Mucosa of descending colon (tissue), 3 donors: ENCODE measurements at regions not wholly inside any gene's neighbourhood (a gene's known extent, or its start where the extent isn't known, plus 50 kb on each side); places are given as distances from the start of the nearest gene placed in this dataset.

Source experiments
- ATAC-seq: fragments of 200-7000 bp; cut with Tn5 transposase; one replicate; pipeline ENCODE4 v1.9.1; 2020; ENCODE audit warnings: mild to moderate bottlenecking, moderate library complexity
- DNase-seq, 3 donors: peaks; one replicate each; pipeline ENCODE4 v3.0.0-alpha.2; 2020
- H3K36me3 ChIP-seq: fragments of 200-600 bp; one replicate; pipeline ENCODE4 v1.8.0; 2021; ENCODE audit warnings: low read depth, mild to moderate bottlenecking
- H3K4me1 ChIP-seq: fragments of 200-600 bp; one replicate; pipeline ENCODE4 v1.8.0; 2021; ENCODE audit warnings: low read depth, mild to moderate bottlenecking
- H3K4me3 ChIP-seq: fragments of 200-600 bp; one replicate; pipeline ENCODE4 v1.8.0; 2021; ENCODE audit warnings: mild to moderate bottlenecking
- H3K9me3 ChIP-seq: fragments of 200-600 bp; one replicate; pipeline ENCODE4 v1.8.0; 2021; ENCODE audit warnings: mild to moderate bottlenecking
- intact Hi-C, 2 donors: fragments of 100-400 bp; cut with DNase I in 1 of 2; cut with micrococcal nuclease in 1 of 2; formaldehyde crosslinking; loops; one replicate each; pipeline versions ENCODE4 v1.11.0 to v1.11.1; 2022; cut with DNase I, micrococcal nuclease
- TF ChIP-seq, protein P1 (sequence below): fragments of 200-600 bp; IDR thresholded peaks from one replicate; pipeline ENCODE4 v1.8.0; 2022; ENCODE audit warnings: antibody characterized with exemption, mild to moderate bottlenecking
- donor health status: DM: no; HTN: no; CAD: no; lungs with moderate emphysema.
- donor health status: DM: no; HTN: no; CAD: no.
- donor health status: DM: no; HTN: yes; CAD: no.

- ATAC-seq (no peak), DNase-seq (no peak)
- intact Hi-C loops, result no loop called here
- no peaks in the 10 kb centered on the region for H3K36me3 ChIP-seq
- no peak overlapping the region for H3K4me3 ChIP-seq
- no peaks in the 10 kb centered on the region for H3K9me3 ChIP-seq
- no peaks in the 10 kb centered on the region for H3K4me1 ChIP-seq
- TF ChIP-seq, protein P1, sequence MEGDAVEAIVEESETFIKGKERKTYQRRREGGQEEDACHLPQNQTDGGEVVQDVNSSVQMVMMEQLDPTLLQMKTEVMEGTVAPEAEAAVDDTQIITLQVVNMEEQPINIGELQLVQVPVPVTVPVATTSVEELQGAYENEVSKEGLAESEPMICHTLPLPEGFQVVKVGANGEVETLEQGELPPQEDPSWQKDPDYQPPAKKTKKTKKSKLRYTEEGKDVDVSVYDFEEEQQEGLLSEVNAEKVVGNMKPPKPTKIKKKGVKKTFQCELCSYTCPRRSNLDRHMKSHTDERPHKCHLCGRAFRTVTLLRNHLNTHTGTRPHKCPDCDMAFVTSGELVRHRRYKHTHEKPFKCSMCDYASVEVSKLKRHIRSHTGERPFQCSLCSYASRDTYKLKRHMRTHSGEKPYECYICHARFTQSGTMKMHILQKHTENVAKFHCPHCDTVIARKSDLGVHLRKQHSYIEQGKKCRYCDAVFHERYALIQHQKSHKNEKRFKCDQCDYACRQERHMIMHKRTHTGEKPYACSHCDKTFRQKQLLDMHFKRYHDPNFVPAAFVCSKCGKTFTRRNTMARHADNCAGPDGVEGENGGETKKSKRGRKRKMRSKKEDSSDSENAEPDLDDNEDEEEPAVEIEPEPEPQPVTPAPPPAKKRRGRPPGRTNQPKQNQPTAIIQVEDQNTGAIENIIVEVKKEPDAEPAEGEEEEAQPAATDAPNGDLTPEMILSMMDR, result no peak
Measured at GRCh38 chr4:24675721-24676389, 91.5 kb upstream of the DHX15 start.

DNA sequence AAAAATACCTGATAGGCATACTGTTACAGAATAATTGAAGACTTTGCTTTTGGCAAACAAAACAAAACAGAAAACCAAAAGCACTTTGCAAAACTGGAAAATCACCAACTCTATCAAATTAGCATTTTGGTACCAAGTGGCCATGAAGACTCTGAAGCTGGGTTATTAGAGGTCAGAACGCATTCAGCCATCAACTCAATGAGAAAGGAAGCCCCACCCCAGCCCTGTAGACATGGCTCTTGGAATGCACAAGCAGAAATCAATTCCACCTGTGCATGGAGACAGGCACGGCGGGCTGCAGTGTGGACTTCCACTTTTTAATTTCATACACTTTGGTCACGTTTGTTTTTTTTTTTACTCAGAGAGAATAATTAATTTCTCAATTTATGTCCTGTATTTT is 93.6 kb upstream of the DHX15 start:
- H3K4me3 ChIP-seq, result no peak overlapping the region
- DNase-seq (no peak), ATAC-seq (no peak)
- intact Hi-C loops, result no loop called here
- H3K36me3 ChIP-seq, result no peaks in the 10 kb centered on the region
- no peaks in the 10 kb centered on the region for H3K4me1 ChIP-seq
- TF ChIP-seq, protein P1, result no peak
- H3K9me3 ChIP-seq, result no peaks in the 10 kb centered on the region

DNA sequence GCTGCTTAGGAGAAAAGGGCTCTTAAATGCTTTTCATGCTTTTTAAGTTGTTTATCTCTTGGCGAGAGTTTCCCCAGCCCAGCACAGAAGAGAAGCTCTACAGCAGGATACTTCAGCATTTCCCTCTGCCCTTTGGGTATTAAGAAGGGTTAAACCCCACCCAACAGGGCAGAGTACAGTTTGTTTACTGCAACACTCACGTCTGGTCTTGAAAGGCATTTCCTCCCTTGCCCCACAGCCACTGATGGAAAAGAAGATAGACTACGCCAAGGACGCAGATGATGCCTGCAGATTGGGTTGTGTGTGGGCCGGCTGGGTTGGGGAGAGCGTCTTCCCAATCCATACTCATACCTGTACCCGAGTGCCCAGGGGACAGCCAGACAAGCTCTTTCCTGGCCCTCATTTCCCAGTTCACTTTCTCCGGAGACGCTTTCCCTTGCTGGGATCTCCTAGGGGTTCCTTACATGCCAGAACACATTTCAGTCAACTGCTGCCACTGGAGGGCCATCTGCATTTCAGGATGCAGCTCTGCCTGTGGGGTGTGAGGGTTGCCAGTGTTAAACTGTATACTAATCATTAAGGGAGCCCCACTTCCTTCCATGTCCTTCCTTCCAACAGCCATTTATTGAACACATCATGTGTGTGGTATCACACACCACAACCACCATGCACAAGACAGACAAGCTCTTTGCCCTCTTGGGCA is 96.5 kb upstream of the DHX15 start:
- no peak for ATAC-seq
- H3K4me1 ChIP-seq, result no peaks in the 10 kb centered on the region
- no peak for DNase-seq
- no peaks in the 10 kb centered on the region for H3K9me3 ChIP-seq
- H3K4me3 ChIP-seq, result no peak overlapping the region
- TF ChIP-seq, protein P1, result no peak
- H3K36me3 ChIP-seq, result no peaks in the 10 kb centered on the region
- intact Hi-C loops, result loop anchor here in 1 of 2 donors (10.0 kb wide), 1 partner anchor 96 kb away; the partner anchor contains the start of gene DHX15

DNA sequence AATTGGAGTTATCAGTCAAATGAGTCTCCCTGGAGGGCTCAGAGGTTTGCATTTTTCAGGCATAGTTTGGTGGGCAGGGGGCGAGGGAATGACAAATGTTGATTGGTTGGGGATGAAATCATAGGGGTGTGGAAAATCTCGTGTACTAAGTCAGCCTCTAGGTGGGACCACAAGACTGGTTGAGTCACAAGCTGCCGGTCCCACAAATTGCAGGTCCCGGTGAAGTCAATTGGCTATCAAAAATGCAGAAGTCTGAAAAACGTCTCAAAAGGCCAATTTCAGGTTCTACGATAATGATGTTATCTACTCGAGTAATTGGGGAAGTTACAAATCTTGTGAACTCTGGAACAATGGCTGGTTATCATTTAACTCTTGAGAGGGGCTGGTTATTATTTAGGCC is 98.8 kb upstream of the DHX15 start:
- H3K4me3 ChIP-seq, result no peak overlapping the region
- TF ChIP-seq, protein P1, result no peak
- DNase-seq, result no peak
- no peaks in the 10 kb centered on the region for H3K36me3 ChIP-seq
- intact Hi-C loops, result loop anchor here in 1 of 2 donors (10.0 kb wide), 1 partner anchor 98 kb away; the partner anchor contains the start of gene DHX15
- no peak for ATAC-seq
- no peaks in the 10 kb centered on the region for H3K4me1 ChIP-seq
- no peaks in the 10 kb centered on the region for H3K9me3 ChIP-seq

DNA sequence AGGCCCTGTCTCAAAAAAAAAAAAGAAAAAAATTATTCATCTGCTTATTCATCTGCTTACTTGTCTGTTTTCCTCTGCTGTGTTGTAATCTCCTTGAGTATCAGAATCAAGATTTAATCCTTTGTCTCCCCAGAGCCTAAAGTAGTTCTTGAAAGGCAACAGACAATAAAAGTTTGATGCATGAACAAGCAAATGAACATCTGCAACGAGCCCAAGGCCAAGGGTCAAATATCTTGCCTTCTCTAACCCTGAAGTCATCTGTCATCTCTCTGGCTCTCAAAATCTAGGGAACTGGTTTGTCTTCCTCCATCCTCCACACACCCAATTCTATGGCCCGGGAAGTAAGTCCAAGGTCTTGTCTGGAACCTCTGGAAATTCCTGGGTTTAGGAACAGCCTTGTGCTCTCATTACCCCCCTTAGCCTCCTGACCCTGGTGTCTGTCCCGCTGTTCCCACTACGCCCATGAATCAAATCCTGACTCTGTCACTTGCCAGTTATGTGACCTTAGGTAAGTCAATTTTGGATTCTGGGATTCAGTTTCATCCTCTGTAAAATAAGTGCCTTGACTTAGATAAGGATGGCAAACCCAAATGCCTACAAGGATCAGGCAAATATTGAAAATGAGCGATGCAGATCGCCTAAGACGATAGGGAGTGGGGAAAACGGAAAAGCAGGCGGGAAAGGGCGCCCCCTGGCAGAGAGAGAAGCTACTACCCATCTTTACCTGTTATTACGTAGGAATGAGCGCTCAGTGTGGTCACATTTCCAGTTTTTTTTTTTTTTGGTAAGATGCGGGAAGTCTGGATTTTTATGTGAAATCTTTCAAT is 102.7 kb upstream of the DHX15 start:
- H3K4me3 ChIP-seq, result no peak overlapping the region
- no peaks in the 10 kb centered on the region for H3K9me3 ChIP-seq
- intact Hi-C loops, result loop anchor here in 1 of 2 donors (10.0 kb wide), 1 partner anchor 102 kb away; the partner anchor contains the start of gene DHX15
- ATAC-seq, result peak; percentile 77
- TF ChIP-seq, protein P1, result peak; percentile 17
- H3K36me3 ChIP-seq, result no peaks in the 10 kb centered on the region
- peak in 2 of 3 donors; percentile 67 to 68 for DNase-seq
- H3K4me1 ChIP-seq, result no peaks in the 10 kb centered on the region
